GM19468 (cell line): ENCODE measurements at regions not wholly inside any gene's neighbourhood (a gene's known extent, or its start where the extent isn't known, plus 50 kb on each side); places are given as distances from the start of the nearest gene placed in this dataset.
"Not testable (repeated sequence)": the region's sequence is repeated elsewhere in the genome, so short reads cannot be mapped to it uniquely, and the experiment has no call there.

Source experiments
- ATAC-seq: cut with Tn5 transposase; IDR thresholded peaks from one replicate; pipeline ENCODE4 v1.9.1; 2021; ENCODE audit warnings: mild to moderate bottlenecking, moderate library complexity, moderate number of reproducible peaks; ENCODE audit not compliant: unreplicated experiment; ENCODE audit errors: extremely low read depth

DNA sequence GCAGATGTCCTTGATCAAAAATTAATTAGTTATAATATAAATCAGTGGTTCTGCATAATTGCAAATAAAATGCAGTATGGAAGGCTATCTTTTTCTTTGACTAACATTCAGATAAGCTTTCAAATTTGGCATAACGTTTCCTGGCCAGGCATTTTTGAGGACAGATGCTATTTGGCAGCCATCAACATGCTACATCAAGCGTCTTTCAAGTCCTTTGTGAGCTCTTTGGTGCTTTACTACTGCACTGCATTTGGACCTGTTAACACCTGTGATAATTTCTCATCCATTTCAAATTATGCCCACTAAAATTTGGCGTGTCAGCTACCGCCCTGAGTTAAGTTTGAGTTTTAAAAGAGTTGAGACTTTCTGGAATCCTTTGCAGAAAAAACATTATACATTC, 545.7 kb downstream of the STK39 start:
- no peak for ATAC-seq

DNA sequence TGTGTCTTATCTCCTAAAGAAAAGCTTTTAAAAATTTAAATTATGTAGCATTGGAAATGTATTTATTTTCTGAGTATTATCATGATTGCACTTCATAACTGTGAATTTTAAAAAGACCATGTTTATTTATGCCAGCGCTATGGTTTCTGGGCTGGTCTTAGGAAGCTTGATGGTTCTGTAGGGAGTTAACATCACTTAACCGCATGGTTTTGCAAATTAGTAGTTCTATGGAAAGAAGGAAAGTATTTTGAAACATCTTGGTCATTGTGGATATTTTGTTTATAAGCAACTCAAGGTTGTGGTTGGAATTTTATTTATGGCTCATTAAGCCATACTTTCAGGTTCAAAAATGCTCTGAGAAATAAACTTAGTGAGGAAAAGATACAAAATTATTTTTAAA, 549.4 kb downstream of the STK39 start:
- ATAC-seq = no peak

DNA sequence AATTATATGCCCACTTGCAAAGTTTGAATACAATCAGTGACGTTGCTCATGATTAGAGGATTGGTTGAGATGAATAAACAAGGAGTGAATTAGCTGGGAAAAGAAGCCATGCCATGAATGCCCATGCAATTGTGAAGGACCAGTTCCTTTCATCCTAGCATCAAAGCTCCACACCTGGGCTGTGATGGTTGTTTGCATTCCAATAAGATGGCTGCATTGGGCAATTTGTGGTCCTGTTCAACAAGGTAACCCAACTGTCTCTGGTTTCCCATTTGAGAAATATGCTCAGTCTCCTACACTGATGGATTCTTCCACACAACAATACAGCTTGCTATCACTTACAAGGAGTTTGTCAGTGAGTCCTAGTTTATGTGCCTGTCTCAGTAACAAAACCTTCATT, 550.2 kb downstream of the STK39 start:
- ATAC-seq = no peak

- ATAC-seq = no peak
Observed at GRCh38 chr2:167692936-167693335, 554.5 kb downstream of the STK39 start.

GRCh38 chr2:167692191-167692590, 555.2 kb downstream of the STK39 start:
- ATAC-seq = no peak

DNA sequence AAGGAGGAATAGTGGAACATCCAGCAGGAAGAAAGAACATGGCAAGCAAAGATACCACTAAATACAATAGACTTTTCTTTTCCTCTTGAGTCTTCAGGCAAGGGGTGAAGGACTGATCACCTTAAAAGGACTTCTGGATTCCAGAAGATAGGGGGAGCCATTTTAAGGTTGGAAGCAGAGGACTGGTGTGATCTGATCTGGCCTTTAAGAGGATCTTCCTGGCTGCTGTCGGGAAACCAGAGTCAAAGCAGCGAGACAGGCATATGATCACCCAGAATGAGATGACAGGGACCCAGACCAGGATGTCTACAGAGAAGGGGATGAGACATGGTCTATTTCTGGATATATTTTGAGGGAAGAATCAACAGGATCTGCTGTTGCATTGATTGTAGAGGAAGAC, 558.0 kb downstream of the STK39 start:
- no peak for ATAC-seq

GRCh38 chr2:167686691-167687090, 560.7 kb downstream of the STK39 start:
- ATAC-seq = no peak

- no peak for ATAC-seq
Observed at GRCh38 chr2:167681234-167682015, 566.0 kb downstream of the STK39 start.

GRCh38 chr2:167678158-167678557, 569.2 kb downstream of the STK39 start:
- ATAC-seq = no peak

- ATAC-seq = no peak
Observed at GRCh38 chr2:167675906-167676305, 571.5 kb downstream of the STK39 start.

DNA sequence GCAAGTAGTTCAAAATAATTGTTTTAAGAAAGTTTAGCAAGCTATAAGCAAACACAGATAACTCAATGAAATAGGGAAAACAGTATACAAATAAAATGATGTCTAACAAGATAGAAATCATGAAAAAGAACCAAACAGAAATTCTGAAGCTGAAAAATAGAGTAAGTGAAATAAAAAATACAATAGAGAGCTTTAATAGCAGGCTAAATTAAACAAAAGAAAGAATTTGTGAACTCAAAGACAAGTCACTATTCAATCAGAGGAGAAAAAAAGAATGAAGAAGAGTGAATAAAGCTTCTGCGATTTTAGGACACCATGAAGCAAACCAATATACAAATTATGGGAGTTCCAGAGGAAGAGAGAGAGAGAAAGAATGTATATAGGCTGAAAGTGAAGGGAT, 576.8 kb downstream of the STK39 start:
- no peak for ATAC-seq

GRCh38 chr2:167653131-167653530, 594.3 kb downstream of the STK39 start:
- ATAC-seq = no peak

DNA sequence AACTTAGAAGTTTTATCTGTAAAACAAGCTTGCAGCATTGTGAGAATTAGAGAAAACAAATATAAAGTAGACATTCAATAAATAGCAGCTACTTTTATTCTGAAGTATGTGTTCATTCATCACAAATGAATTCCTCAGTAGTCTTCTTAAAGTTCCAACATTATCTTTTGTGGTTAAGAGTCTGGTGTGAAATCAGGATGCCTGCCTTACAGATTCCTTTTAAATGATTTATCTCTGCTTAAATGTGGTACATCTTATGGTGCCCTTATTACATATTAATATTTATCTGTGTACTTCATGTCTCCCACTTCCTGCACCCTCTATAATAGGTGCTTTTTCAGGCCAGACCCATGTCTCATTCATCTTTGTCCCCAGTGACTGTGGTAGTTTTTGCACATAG, 595.0 kb downstream of the STK39 start:
- no peak for ATAC-seq

- no peak for ATAC-seq
Observed at GRCh38 chr2:167651406-167652151, 595.8 kb downstream of the STK39 start.

GRCh38 chr2:167646557-167646956, 600.8 kb downstream of the STK39 start:
- no peak for ATAC-seq

DNA sequence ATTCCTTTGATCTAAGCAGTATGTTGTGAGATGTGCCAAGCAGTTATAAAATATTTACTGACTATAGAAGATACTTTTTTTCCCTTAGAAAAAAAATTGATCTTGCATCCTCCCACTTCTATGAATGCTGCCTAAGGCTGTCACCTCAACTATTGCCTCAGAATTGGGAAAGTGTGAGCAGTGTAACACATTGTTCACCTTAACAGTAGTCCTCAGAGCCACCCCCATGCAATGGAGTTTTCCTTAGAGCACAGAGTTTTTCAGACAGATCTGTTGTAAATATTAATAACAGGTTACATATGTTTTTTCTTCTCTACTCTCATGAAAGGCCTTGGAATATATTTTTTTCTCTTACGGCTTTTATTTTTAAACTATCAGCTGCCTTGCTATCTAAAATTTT, 607.3 kb downstream of the STK39 start:
- no peak for ATAC-seq

- no peak for ATAC-seq
Observed at GRCh38 chr2:167637741-167638140, 609.7 kb downstream of the STK39 start.

- not testable (repeated sequence) for ATAC-seq
Observed at GRCh38 chr2:167632271-167632670, 615.1 kb downstream of the STK39 start.

GRCh38 chr2:167626961-167627360, 620.4 kb downstream of the STK39 start:
- no peak for ATAC-seq

DNA sequence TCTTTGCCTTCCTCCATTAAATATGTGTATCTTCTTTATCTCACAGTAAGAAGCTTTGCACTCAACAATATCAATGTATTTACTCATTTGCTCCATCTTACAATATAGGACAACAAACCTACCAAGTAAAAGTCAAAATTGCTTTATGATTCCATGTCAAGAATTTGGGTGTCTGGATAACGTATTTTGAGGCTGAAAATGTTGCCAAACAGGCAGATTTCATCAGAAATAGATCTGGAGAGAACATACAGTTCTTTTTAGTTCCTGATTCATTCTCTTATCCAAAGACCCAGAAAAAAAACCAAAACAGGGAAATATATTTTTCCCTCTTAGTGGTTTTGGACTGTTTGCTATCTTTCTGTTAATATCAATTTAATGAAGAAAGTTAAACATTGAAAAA, 621.1 kb downstream of the STK39 start:
- ATAC-seq = no peak

DNA sequence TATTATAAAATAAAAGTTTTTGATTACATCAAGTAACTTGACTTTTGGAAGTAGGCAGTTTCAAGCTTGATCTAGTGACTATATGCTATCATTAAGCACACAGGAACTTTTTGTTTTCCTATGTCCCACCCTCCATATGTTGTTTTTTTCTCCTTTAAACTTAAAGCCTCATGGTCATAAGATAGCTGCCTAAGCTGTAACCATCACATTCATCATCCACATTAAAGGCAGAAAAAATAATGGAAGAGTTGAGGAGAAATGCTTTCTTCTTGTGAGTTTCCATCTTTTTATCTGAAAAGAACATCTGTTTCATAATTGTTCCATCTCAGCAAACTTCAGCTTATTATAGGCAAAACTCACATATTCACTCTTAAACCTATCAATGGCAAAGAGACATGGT, 630.4 kb downstream of the STK39 start:
- no peak for ATAC-seq

- ATAC-seq = no peak
Observed at GRCh38 chr2:167613471-167613870, 633.9 kb downstream of the STK39 start.
